Stomach (tissue), 4 donors: ENCODE measurements at regions not wholly inside any gene's neighbourhood (a gene's known extent, or its start where the extent isn't known, plus 50 kb on each side); places are given as distances from the start of the nearest gene placed in this dataset.

Source experiments
- EP300 ChIP-seq: sonication (generic); formaldehyde crosslinking; IDR thresholded peaks from one replicate; pipeline ENCODE4 v1.6.1; 2017; ENCODE audit warnings: antibody characterized with exemption
- TF ChIP-seq, protein P1 (sequence below), 7 experiments: fragments of 450-650 bp in 4 of 7; fragments of 200-600 bp in 3 of 7; sonication (generic) in 3 of 7; IDR thresholded peaks; one replicate each; pipeline ENCODE4 v1.5.1; 2016 to 2019; ENCODE audit warnings: antibody characterized with exemption in 7 of 7, control low read depth in 2 of 7, mild to moderate bottlenecking in 1 of 7

DNA sequence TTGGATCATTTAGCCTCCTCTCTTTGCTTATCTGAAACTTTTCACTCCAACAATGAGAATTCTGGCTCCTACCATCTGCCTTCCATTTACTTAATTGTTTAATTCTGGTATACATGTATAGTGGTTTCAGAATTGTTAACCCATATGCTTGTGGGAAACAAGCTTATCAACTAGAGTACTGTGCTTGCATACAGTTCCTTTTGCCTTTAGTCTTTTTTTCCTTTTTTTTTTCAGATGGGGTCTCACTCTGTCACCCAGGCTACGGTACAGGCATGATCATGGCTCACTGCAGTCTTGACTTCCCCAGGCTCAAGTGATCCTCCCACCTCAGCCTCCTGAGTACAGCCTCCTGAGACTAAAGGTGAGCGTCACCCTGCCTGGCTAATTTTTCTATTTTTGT is 153.8 kb upstream of the LHX5 start:
- TF ChIP-seq, protein P1, sequence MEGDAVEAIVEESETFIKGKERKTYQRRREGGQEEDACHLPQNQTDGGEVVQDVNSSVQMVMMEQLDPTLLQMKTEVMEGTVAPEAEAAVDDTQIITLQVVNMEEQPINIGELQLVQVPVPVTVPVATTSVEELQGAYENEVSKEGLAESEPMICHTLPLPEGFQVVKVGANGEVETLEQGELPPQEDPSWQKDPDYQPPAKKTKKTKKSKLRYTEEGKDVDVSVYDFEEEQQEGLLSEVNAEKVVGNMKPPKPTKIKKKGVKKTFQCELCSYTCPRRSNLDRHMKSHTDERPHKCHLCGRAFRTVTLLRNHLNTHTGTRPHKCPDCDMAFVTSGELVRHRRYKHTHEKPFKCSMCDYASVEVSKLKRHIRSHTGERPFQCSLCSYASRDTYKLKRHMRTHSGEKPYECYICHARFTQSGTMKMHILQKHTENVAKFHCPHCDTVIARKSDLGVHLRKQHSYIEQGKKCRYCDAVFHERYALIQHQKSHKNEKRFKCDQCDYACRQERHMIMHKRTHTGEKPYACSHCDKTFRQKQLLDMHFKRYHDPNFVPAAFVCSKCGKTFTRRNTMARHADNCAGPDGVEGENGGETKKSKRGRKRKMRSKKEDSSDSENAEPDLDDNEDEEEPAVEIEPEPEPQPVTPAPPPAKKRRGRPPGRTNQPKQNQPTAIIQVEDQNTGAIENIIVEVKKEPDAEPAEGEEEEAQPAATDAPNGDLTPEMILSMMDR (IDR thresholded peaks at IDR 0.05): no peak
- TF ChIP-seq EP300: no peak
